Panc1 (cell line): ENCODE measurements at regions not wholly inside any gene's neighbourhood (a gene's known extent, or its start where the extent isn't known, plus 50 kb on each side); places are given as distances from the start of the nearest gene placed in this dataset.

Experiments
- ATAC-seq: fragments of 200-7000 bp; cut with Tn5 transposase; 2 replicates; pipeline ENCODE4 v1.9.1; 2020; ENCODE audit warnings: mild to moderate bottlenecking, moderate library complexity
- BruUV-seq: library from RNA; stranded (reverse); fragments of 400-500 nt; replicated peaks from 2 replicates; lab custom pipeline; 2021; lab: Mats Ljungman, UMichigan
- CTCF ChIA-PET: fragments of 300-600 bp; sonication (Branson Sonifier 250); formaldehyde crosslinking; loops from one replicate; lab custom pipeline; 2022; ENCODE audit warnings: antibody characterized with exemption; lab: Charles Lee
- POLR2A ChIA-PET: fragments of 300-600 bp; sonication (Branson Sonifier 250); formaldehyde crosslinking; loops from one replicate; lab custom pipeline; 2022; ENCODE audit warnings: antibody characterized with exemption; lab: Charles Lee
- DNase-seq: peaks from one replicate; pipeline ENCODE4 v3.0.0-alpha.2; 2010; ENCODE audit warnings: low read depth, low spot score
- H3K27ac ChIP-seq: 2 replicates; pipeline ENCODE4 v1.5.1; 2011; ENCODE audit warnings: mild to moderate bottlenecking, low read length, inconsistent platforms
- H3K27me3 ChIP-seq: fragments of 200-500 bp; sonication (Bioruptor generic); 2 replicates; pipeline ENCODE4 v1.6.0; 2014; ENCODE audit warnings: low read length, inconsistent platforms; ENCODE audit not compliant: control insufficient read depth, insufficient read depth
- H3K36me3 ChIP-seq: fragments of 200-500 bp; sonication (Bioruptor generic); 2 replicates; pipeline ENCODE4 v1.5.1; 2014; ENCODE audit warnings: inconsistent platforms, mild to moderate bottlenecking, low read length, moderate library complexity; ENCODE audit not compliant: control insufficient read depth, insufficient read depth
- H3K4me1 ChIP-seq: 2 replicates; pipeline ENCODE4 v1.5.1; 2011; ENCODE audit warnings: inconsistent platforms, mild to moderate bottlenecking, low read length, moderate library complexity; ENCODE audit not compliant: control insufficient read depth, insufficient read depth
- H3K4me3 ChIP-seq, 2 experiments: 2 replicates each; pipeline ENCODE4 v1.5.1; 2011 to 2012; ENCODE audit warnings: low read depth in 2 of 2, low read length in 2 of 2, mild to moderate bottlenecking in 2 of 2, inconsistent platforms in 1 of 2, moderate library complexity in 1 of 2
- H3K9me3 ChIP-seq: fragments of 200-500 bp; sonication (Bioruptor generic); 2 replicates; pipeline ENCODE4 v1.5.1; 2014; ENCODE audit warnings: low read depth, mild to moderate bottlenecking, inconsistent platforms, low read length, moderate library complexity; ENCODE audit not compliant: control insufficient read depth, insufficient read depth
- POLR2AphosphoS5 ChIP-seq: IDR thresholded peaks from 2 replicates; pipeline ENCODE4 v1.6.1; 2012; ENCODE audit warnings: mild to moderate bottlenecking, low read depth, low read length, moderate library complexity
- SIN3A ChIP-seq: IDR thresholded peaks from 2 replicates; pipeline ENCODE4 v1.6.1; 2012; ENCODE audit warnings: low read depth, mild to moderate bottlenecking, low read length, moderate library complexity, borderline replicate concordance; ENCODE audit not compliant: insufficient read depth
- TCF7L2 ChIP-seq: IDR thresholded peaks from 2 replicates; pipeline ENCODE4 v1.6.1; 2011; ENCODE audit warnings: mild to moderate bottlenecking, low read depth, low read length, inconsistent platforms
- in situ Hi-C: cut with HindIII; loops from 2 replicates; pipeline ENCODE4 v1.10.0; 2016; ENCODE audit warnings: low sequenced_read_pairs, low pct_unique_long_range_greater_than_20kb
- intact Hi-C: fragments of 100-400 bp; cut with micrococcal nuclease; formaldehyde crosslinking; loops from one replicate; pipeline ENCODE4 v1.10.0; 2022; ENCODE audit not compliant: unreplicated experiment
- TF ChIP-seq, protein P1 (sequence below): fragments of 450-650 bp; IDR thresholded peaks from 2 replicates; pipeline ENCODE4 v1.5.1; 2017; ENCODE audit warnings: mild to moderate bottlenecking
- TF ChIP-seq, protein P2 (sequence below), 2 experiments: IDR thresholded peaks; 2 replicates each; pipeline ENCODE4 v1.6.1; 2011 to 2012; ENCODE audit warnings: low read depth in 2 of 2, control low read depth in 1 of 2, low read length in 1 of 2, mild to moderate bottlenecking in 1 of 2, moderate library complexity in 1 of 2; ENCODE audit not compliant: insufficient read depth in 1 of 2

DNA sequence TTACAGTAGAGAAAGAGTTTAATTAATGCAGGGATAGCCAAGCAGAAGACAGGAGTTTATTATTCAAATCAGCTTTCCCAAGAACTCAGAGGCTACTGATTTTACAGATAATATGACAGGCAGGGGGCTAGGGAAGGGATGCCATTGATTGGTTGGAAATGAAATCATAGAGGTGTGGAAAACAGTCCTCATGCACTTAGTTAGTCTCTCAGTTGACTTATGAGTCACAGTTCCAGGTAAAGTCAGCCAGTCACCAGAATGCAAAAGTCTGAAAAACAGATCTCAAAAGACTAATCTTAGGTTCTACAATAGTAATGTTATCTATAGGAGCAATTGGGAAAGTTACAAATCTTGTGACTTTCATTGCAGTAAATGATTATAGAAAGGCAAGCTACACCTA lies 676.4 kb upstream of the CHAC2 start:
- DNase-seq (no peak), ATAC-seq (no peak)
- Histone ChIP-seq H3K9me3 (no peaks in the 10 kb centered on the region), H3K4me3 (no peak overlapping the region), H3K27me3 (no peaks in the 10 kb centered on the region), H3K27ac (no peak overlapping the region), H3K4me1 (no peaks in the 10 kb centered on the region), H3K36me3 (no peaks in the 10 kb centered on the region)
- POLR2A ChIA-PET, result no interaction called here
- intact Hi-C loops, result no loop called here
- no TSS peak for BruUV-seq
- no peak for TF ChIP-seq TCF7L2
- no peak for TF ChIP-seq SIN3A
- CTCF ChIA-PET, result no interaction called here
- in situ Hi-C loops, result no loop called here

DNA sequence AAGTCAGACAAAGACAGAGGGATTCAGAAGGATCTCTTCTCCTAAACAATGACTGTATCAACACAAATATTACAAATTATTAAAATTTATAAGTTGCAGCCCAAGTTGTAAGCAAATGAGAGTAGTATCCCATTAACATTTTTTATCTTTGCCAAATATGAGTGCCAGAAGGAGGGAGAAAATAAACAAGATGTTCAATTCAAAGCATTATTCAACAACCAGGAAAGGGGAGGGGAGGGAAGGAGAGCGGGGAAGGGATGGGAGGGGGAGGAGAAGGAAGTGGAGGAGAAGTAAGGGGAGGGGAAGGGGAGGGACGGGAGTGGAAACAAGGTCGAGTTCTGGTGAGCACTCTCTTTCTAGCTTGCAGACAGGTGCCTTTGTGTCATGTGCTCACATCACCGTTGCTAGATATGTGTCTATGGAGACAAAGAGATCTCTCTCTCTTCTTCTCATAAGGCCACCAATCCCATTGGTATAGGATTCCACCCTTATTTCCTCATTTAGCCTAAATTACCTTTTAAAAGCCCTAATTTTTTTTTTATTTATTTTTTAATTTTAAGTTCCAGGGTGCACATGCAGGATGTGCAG lies 679.6 kb upstream of the CHAC2 start:
- TF ChIP-seq, protein P1, sequence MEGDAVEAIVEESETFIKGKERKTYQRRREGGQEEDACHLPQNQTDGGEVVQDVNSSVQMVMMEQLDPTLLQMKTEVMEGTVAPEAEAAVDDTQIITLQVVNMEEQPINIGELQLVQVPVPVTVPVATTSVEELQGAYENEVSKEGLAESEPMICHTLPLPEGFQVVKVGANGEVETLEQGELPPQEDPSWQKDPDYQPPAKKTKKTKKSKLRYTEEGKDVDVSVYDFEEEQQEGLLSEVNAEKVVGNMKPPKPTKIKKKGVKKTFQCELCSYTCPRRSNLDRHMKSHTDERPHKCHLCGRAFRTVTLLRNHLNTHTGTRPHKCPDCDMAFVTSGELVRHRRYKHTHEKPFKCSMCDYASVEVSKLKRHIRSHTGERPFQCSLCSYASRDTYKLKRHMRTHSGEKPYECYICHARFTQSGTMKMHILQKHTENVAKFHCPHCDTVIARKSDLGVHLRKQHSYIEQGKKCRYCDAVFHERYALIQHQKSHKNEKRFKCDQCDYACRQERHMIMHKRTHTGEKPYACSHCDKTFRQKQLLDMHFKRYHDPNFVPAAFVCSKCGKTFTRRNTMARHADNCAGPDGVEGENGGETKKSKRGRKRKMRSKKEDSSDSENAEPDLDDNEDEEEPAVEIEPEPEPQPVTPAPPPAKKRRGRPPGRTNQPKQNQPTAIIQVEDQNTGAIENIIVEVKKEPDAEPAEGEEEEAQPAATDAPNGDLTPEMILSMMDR, result no peak
- TF ChIP-seq SIN3A (no peak), POLR2AphosphoS5 (no peak), TCF7L2 (no peak)
- TF ChIP-seq, protein P2, sequence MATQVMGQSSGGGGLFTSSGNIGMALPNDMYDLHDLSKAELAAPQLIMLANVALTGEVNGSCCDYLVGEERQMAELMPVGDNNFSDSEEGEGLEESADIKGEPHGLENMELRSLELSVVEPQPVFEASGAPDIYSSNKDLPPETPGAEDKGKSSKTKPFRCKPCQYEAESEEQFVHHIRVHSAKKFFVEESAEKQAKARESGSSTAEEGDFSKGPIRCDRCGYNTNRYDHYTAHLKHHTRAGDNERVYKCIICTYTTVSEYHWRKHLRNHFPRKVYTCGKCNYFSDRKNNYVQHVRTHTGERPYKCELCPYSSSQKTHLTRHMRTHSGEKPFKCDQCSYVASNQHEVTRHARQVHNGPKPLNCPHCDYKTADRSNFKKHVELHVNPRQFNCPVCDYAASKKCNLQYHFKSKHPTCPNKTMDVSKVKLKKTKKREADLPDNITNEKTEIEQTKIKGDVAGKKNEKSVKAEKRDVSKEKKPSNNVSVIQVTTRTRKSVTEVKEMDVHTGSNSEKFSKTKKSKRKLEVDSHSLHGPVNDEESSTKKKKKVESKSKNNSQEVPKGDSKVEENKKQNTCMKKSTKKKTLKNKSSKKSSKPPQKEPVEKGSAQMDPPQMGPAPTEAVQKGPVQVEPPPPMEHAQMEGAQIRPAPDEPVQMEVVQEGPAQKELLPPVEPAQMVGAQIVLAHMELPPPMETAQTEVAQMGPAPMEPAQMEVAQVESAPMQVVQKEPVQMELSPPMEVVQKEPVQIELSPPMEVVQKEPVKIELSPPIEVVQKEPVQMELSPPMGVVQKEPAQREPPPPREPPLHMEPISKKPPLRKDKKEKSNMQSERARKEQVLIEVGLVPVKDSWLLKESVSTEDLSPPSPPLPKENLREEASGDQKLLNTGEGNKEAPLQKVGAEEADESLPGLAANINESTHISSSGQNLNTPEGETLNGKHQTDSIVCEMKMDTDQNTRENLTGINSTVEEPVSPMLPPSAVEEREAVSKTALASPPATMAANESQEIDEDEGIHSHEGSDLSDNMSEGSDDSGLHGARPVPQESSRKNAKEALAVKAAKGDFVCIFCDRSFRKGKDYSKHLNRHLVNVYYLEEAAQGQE (IDR thresholded peaks at IDR 0.05; ENCODE audit: insufficient read depth in 1 of 2, low read depth in 2 of 2, low read length in 1 of 2), result no peak
- DNase-seq (no peak), ATAC-seq (no peak)
- POLR2A ChIA-PET, result no interaction called here
- H3K27ac ChIP-seq, result no peak overlapping the region
- BruUV-seq, result no TSS peak
- H3K4me1 ChIP-seq, result no peaks in the 10 kb centered on the region
- no peaks in the 10 kb centered on the region for H3K27me3 ChIP-seq
- CTCF ChIA-PET, result no interaction called here
- H3K4me3 ChIP-seq, result no peak overlapping the region
- in situ Hi-C loops (no loop called here), intact Hi-C loops (no loop called here)
- no peaks in the 10 kb centered on the region for H3K36me3 ChIP-seq
- 0 out of 2 replicates have a peak, but pooled peaks cover 4% of the 10 kb centered on the region for H3K9me3 ChIP-seq

DNA sequence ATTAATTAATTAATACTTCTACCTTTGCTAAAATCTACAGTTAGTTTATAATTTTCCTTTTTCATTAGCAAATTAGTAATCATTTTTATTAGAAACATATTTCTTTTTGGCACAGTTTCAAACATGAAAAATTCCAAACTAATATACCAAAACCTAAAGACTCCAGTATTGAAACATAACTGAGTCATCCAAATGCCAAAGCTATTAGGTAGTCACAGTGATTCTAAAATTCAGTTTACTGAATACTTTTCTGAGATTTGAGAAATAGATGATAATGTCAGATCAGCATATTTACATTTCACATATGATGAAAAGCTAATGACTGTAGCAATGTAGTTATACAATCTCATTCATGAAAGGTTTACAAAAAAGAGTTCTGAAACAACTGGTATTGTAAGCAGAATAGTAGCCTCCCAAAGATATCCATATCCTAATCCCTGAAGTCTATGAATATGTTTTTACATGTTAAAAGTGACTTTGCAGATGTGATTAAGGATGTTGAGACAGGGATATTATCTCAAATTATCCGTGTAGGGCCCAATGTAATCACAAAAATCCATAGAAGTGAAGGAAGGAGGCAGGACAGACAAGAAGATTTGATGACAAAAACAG lies 680.2 kb upstream of the CHAC2 start:
- ATAC-seq (no peak), DNase-seq (no peak)
- BruUV-seq, result no TSS peak
- TF ChIP-seq TCF7L2, result no peak
- TF ChIP-seq, protein P1, result no peak
- TF ChIP-seq SIN3A, result no peak
- TF ChIP-seq, protein P2 (IDR thresholded peaks at IDR 0.05; ENCODE audit: insufficient read depth in 1 of 2, low read depth in 2 of 2, low read length in 1 of 2), result no peak
- no peak for TF ChIP-seq POLR2AphosphoS5
- no peak overlapping the region for H3K27ac ChIP-seq
- ChIA-PET CTCF (no interaction called here), POLR2A (no interaction called here)
- no peaks in the 10 kb centered on the region for H3K36me3 ChIP-seq
- no peak overlapping the region for H3K4me3 ChIP-seq
- no peaks in the 10 kb centered on the region for H3K27me3 ChIP-seq
- intact Hi-C loops (no loop called here), in situ Hi-C loops (no loop called here)
- H3K9me3 ChIP-seq, result 0 out of 2 replicates have a peak, but pooled peaks cover 4% of the 10 kb centered on the region
- no peaks in the 10 kb centered on the region for H3K4me1 ChIP-seq
